Parathyroid adenoma (tissue), 2 donors: ENCODE measurements at regions not wholly inside any gene's neighbourhood (a gene's known extent, or its start where the extent isn't known, plus 50 kb on each side); places are given as distances from the start of the nearest gene placed in this dataset.

Experiments used
- H2AFZ ChIP-seq: fragments of 300-600 bp; sonication (generic); one replicate; pipeline ENCODE4 v1.7.0; 2017; ENCODE audit warnings: antibody characterized with exemption, mild to moderate bottlenecking
- H3K27ac ChIP-seq: fragments of 300-600 bp; sonication (generic); one replicate; pipeline ENCODE4 v1.7.0; 2017
- H3K27me3 ChIP-seq: fragments of 300-600 bp; sonication (generic); one replicate; pipeline ENCODE4 v1.7.0; 2017; ENCODE audit warnings: low read length; ENCODE audit not compliant: control insufficient read depth, insufficient read depth
- H3K36me3 ChIP-seq: fragments of 300-600 bp; sonication (generic); one replicate; pipeline ENCODE4 v1.7.0; 2017; ENCODE audit warnings: low read length; ENCODE audit not compliant: control insufficient read depth, insufficient read depth
- H3K4me1 ChIP-seq: fragments of 300-600 bp; sonication (generic); one replicate; pipeline ENCODE4 v1.7.0; 2017; ENCODE audit warnings: control low read depth
- H3K4me2 ChIP-seq: fragments of 300-600 bp; sonication (generic); one replicate; pipeline ENCODE4 v1.7.0; 2017; ENCODE audit warnings: low read length
- H3K4me3 ChIP-seq: fragments of 300-600 bp; sonication (generic); one replicate; pipeline ENCODE4 v1.7.0; 2017; ENCODE audit warnings: low read depth, low read length
- H3K79me2 ChIP-seq: fragments of 300-600 bp; sonication (generic); one replicate; pipeline ENCODE4 v1.7.0; 2017; ENCODE audit warnings: control low read depth
- H3K9ac ChIP-seq: fragments of 300-600 bp; sonication (generic); one replicate; pipeline ENCODE4 v1.7.0; 2017; ENCODE audit warnings: mild to moderate bottlenecking
- H3K9me3 ChIP-seq: fragments of 300-600 bp; sonication (generic); one replicate; pipeline ENCODE4 v1.7.0; 2017; ENCODE audit warnings: low read length; ENCODE audit not compliant: control insufficient read depth
- CTCF ChIP-seq: fragments of 300-600 bp; sonication (generic); IDR thresholded peaks from one replicate; pipeline ENCODE4 v1.7.0; 2017; ENCODE audit warnings: antibody characterized with exemption, mild to moderate bottlenecking
- donor health status: primary hyperparathyroidism.

DNA sequence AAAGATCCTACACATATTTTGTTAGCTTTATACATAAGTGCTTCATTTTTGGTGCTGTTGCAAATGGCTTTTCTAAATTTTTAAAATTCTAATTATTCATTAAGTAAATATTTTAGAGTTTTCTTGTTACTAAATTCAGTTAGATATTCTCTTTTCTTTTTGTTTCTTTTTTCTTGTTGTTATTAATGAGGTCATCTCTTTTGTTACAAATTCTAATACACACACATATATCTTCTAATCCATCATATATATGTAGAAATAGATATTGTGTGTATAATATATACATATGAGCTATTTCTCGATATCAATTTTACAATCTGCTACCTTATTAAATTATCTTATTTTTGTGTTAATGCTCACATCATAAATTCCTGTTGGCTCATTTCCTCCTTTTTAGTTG is 255.9 kb downstream of the GALR1 start:
- Histone ChIP-seq H3K36me3 (no peaks in the 10 kb centered on the region), H3K27ac (no peak overlapping the region), H3K79me2 (no peaks in the 10 kb centered on the region), H3K4me1 (no peaks in the 10 kb centered on the region), H3K9me3 (no peaks in the 10 kb centered on the region), H3K4me3 (no peak overlapping the region), H3K27me3 (no peaks in the 10 kb centered on the region), H3K9ac (no peak overlapping the region), H3K4me2 (no peak overlapping the region), H2AFZ (no peak overlapping the region)
- TF ChIP-seq CTCF: no peak

GRCh38 chr18:77512152-77512551 is 262.5 kb downstream of the GALR1 start:
- Histone ChIP-seq H3K79me2 (no peaks in the 10 kb centered on the region), H3K27me3 (no peaks in the 10 kb centered on the region), H3K27ac (no peak overlapping the region), H3K4me2 (no peak overlapping the region), H3K9ac (no peak overlapping the region), H3K36me3 (no peaks in the 10 kb centered on the region), H2AFZ (no peak overlapping the region), H3K4me3 (no peak overlapping the region), H3K9me3 (no peaks in the 10 kb centered on the region), H3K4me1 (no peaks in the 10 kb centered on the region)
- TF ChIP-seq CTCF: no peak

- H3K4me3 ChIP-seq: no peak overlapping the region
- H3K9ac ChIP-seq: no peak overlapping the region
- no peaks in the 10 kb centered on the region for H3K36me3 ChIP-seq
- H3K9me3 ChIP-seq: no peaks in the 10 kb centered on the region
- no peaks in the 10 kb centered on the region for H3K79me2 ChIP-seq
- no peak overlapping the region for H3K27ac ChIP-seq
- H3K4me1 ChIP-seq: no peaks in the 10 kb centered on the region
- no peaks in the 10 kb centered on the region for H3K27me3 ChIP-seq
- no peak overlapping the region for H3K4me2 ChIP-seq
- TF ChIP-seq CTCF: no peak
- no peak overlapping the region for H2AFZ ChIP-seq
Measured at GRCh38 chr18:77517901-77518300, 268.3 kb downstream of the GALR1 start.

DNA sequence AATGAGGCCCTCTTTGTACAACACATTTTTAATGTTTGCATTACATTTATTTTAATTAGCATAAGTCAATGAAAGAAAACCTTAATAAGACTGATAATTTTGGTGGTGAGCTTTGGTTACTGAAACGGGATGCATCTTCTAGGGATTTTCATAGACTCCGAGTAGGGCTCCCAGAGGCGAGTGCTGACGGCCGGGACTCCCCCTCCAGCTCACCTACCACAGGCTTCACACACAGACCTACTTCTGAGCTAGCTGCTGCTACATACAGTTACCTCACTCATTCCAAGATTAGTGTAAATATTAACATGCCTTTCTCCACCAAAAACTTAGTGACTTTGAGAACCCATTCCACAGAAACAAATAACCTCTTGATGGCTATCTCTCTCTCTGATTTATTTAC is 271.1 kb downstream of the GALR1 start:
- Histone ChIP-seq H3K9ac (no peak overlapping the region), H3K9me3 (no peaks in the 10 kb centered on the region), H3K4me2 (no peak overlapping the region), H3K4me3 (no peak overlapping the region), H3K79me2 (no peaks in the 10 kb centered on the region), H3K4me1 (no peaks in the 10 kb centered on the region), H2AFZ (no peak overlapping the region), H3K36me3 (no peaks in the 10 kb centered on the region), H3K27ac (no peak overlapping the region), H3K27me3 (no peaks in the 10 kb centered on the region)
- no peak for TF ChIP-seq CTCF

DNA sequence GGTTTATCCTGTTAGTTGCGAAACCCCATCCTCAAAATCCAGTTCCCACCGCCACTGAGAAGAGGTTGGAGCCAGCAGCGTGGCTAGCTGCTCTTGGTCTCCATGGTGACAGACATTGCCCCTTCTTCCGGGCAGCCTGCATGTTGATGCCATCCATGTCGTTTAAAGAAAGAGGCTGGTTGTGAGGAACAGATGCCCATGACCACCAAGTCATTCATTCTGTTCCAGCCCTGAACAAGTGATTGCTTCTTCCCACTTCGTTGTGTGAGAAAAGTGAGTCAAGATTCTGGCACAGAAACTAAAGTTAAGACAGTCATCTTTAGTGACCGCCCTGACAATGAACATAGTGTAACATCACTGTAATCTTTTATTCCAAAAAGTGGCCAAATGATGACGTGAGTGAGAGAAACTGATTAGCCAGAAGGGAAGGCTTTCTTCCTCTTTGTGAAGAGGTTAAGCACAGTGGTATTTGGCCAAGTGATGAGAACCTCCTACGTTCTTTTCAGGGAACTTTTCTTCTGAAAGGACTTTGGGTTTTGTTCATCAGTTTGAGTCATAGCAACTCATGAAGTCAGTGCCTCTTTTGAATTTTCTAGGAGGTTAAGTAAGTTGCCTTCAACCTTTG is 272.5 kb downstream of the GALR1 start:
- Histone ChIP-seq H3K27ac (no peak overlapping the region), H3K27me3 (no peaks in the 10 kb centered on the region)
- no peak for TF ChIP-seq CTCF

More for the DNA sequence above, 272.5 kb downstream of the GALR1 start:
- no peak overlapping the region for H3K9ac ChIP-seq
- H3K36me3 ChIP-seq: no peaks in the 10 kb centered on the region
- no peaks in the 10 kb centered on the region for H3K79me2 ChIP-seq
- H3K4me2 ChIP-seq: no peak overlapping the region
- no peaks in the 10 kb centered on the region for H3K9me3 ChIP-seq
- no peaks in the 10 kb centered on the region for H3K4me1 ChIP-seq
- H2AFZ ChIP-seq: no peak overlapping the region
- H3K4me3 ChIP-seq: no peak overlapping the region
